ENCODE measurements at regions not wholly inside any gene's neighbourhood (a gene's known extent, or its start where the extent isn't known, plus 50 kb on each side); places are given as distances from the start of the nearest gene placed in this dataset.

DNA sequence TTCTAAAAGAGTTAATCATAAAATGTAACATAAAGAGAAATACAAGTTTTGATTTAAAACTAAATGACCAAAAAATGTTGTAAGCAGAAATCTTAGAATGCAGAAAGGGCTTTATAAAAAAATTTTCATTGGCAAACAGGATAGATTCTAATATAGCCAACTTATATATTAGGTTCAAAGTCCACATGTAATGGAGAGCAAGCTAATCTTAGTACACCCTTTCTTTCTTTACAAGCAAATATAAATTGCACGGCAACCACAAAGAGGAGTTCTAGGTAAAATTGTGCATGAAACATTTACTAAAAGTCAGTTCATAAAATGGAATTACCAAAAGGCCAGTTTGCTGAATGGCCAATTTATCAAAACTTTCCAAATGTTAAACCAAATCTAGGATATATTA is 130.6 kb downstream of the NOL4 start:
- TF ChIP-seq, protein P1, sequence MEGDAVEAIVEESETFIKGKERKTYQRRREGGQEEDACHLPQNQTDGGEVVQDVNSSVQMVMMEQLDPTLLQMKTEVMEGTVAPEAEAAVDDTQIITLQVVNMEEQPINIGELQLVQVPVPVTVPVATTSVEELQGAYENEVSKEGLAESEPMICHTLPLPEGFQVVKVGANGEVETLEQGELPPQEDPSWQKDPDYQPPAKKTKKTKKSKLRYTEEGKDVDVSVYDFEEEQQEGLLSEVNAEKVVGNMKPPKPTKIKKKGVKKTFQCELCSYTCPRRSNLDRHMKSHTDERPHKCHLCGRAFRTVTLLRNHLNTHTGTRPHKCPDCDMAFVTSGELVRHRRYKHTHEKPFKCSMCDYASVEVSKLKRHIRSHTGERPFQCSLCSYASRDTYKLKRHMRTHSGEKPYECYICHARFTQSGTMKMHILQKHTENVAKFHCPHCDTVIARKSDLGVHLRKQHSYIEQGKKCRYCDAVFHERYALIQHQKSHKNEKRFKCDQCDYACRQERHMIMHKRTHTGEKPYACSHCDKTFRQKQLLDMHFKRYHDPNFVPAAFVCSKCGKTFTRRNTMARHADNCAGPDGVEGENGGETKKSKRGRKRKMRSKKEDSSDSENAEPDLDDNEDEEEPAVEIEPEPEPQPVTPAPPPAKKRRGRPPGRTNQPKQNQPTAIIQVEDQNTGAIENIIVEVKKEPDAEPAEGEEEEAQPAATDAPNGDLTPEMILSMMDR (IDR thresholded peaks at IDR 0.05), result no peak

DNA sequence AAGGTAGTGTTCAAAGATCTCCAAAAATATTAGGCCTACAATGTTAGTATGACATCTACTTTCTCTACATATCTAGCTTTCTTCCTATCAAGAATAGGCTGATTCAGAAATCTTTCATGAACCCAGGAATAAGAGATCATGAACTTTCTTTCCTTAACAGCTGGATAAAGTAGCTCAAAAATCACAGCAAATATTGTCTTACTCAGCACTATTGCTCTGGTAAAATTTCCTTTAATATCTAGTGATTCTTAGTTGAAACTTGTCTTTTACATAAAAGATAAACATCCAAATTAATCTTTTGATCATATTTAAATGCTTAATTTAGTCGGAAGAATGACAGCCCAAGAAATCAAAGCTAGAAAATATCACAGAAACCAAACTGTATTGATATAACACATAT is 131.9 kb downstream of the NOL4 start:
- TF ChIP-seq, protein P1 (IDR thresholded peaks at IDR 0.05), result no peak

DNA sequence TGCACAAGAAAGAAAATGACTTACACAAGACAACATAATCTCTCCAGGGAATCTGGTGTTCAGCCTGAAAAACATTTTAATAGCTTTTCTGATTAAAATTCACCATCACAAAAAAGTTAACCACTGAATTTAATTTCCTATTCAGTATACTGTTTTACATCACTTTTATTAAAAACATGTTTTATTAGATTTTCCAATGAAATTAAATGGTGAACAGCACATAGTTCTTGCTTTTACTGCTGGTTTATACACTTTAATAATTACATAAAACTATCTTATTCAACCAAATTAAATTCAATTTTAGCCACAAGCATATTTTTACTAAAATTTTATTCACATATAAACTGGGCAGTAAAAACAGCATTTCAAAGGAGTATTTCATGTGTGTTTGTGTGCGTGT is 138.3 kb downstream of the NOL4 start:
- TF ChIP-seq, protein P1 (IDR thresholded peaks at IDR 0.05), result no peak

DNA sequence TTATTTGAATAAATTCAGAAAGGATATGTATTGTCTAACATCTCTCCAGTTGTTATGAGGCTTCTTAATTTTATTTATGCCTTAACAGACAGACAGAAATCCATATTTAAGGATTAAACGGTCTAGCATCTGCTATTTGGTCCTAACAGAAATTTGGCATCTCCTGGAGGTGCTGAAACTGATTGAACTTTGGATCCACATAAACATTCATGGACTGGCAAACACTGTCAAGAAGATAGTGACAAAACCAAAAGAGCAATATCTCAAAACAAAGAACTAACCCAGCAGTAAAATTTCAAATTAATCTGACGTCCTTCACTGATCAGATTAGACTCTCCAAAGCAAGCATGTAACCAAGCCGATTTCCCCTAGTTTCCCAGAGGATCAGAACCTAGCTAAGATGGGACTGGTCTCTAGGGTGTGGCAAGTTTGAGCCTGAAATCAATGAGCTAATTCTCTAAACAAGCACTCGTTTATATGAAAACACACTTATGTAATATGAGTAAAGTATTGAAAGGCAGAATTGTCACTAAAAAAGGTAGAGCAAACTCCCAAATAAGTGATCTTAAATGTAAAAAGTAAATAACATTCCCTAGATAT is 139.5 kb downstream of the NOL4 start:
- TF ChIP-seq, protein P1 (IDR thresholded peaks at IDR 0.05), result no peak

DNA sequence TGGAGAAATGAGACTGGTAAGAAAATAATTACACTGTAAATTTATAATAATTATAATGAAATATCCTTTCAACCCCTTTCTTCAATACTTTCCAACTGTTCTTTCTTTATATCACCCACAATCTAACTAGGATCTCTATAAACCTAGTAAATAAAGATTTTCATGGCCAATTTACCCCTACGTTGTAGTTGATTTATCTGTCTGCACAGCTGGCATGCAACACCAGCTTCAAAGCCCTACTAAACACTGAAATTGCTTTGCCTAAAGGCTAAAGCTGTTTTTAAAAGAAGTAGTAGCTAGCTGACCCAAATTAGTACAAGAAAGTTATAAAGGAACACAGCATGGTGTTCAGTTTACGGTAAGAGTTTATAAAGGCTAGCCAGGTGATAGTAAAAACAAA is 140.1 kb downstream of the NOL4 start:
- TF ChIP-seq, protein P1 (IDR thresholded peaks at IDR 0.05), result no peak

DNA sequence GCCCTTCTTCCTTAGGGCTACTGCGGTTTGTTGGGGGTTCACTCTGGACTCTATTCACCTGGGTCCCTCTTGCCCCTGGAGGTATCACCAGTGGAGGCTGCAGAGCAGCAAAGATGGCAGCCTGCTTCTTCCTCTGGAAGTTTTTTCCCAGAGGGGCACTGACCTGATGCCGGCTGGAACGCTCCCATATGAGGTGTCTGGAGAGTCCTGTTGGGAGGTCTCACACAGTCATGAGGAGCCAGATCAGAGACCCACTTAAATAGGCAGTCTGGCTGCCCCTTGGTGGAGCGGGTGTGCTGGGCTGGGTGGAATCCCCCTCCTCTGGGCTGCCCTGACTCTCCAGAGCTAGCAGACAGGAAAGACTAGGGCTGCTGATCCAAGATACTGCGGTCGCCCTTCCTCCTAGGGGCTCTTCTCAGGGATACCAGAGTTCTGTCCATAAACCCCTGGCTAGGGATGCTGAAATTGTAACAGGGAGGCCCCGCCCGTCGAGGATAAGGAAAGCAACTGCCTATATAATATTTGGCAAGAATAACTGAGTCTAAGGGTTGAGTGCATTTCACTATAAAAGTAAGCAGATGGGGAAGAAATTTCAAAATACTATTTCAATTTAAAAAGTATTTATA is 140.7 kb downstream of the NOL4 start:
- TF ChIP-seq, protein P1 (IDR thresholded peaks at IDR 0.05), result no peak

DNA sequence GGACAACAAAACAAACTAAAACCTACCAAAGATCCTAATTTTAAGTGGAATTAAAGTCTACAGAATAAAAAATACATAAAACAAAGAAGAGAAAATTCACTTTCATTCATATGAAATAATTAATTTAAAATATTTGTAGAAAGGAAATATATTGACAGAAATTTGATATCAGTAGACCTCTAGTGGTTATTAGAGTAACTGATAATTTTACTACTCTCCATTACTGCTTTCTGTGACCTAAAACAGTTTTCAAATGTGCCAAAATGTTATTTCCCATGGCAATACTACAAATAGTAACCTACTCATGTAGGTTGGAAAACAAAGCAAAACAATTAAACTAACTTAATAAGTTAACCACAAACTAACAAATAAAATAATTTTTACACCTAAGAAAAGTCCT is 147.1 kb downstream of the NOL4 start:
- TF ChIP-seq, protein P1 (IDR thresholded peaks at IDR 0.05), result no peak
